IMR-90 (cell line): ENCODE measurements at regions not wholly inside any gene's neighbourhood (a gene's known extent, or its start where the extent isn't known, plus 50 kb on each side); places are given as distances from the start of the nearest gene placed in this dataset.

Source experiments
- CTCF ChIP-seq: conservative IDR thresholded peaks from 2 replicates; pipeline ENCODE4 v1.5.1; 2012; ENCODE audit warnings: mild to moderate bottlenecking, low read depth, low read length, improper control_type of control experiment
- POLR2A ChIP-seq: IDR thresholded peaks from 2 replicates; pipeline ENCODE4 v1.6.1; 2012; ENCODE audit warnings: mild to moderate bottlenecking, low read depth, low read length
- RFX5 ChIP-seq: IDR thresholded peaks from 2 replicates; pipeline ENCODE4 v1.8.0; 2012; ENCODE audit warnings: low read depth, mild to moderate bottlenecking, low read length, moderate library complexity
- SMC3 ChIP-seq: fragments of 150-350 bp; IDR thresholded peaks from 2 replicates; pipeline ENCODE4 v1.6.1; 2016; ENCODE audit warnings: low read depth, mild to moderate bottlenecking, antibody characterized with exemption, low read length, moderate library complexity

GRCh38 chr14:85039353-85039626 is 490.7 kb upstream of the FLRT2 start:
- TF ChIP-seq CTCF (no peak), POLR2A (no peak), RFX5 (no peak), SMC3 (no peak)
